Hematopoietic multipotent progenitor cell treated with erythropoietin and hydrocortisone succinate and interleukin-3 and kit ligand, for 4 days (in vitro differentiated cells): ENCODE measurements at regions not wholly inside any gene's neighbourhood (a gene's known extent, or its start where the extent isn't known, plus 50 kb on each side); places are given as distances from the start of the nearest gene placed in this dataset.

Source experiments
- DNase-seq: peaks from one replicate; pipeline ENCODE4 v3.0.0-alpha.2; 2015

- no peak for DNase-seq
Measured at GRCh38 chr5:158340608-158341007, 481.7 kb upstream of the CLINT1 start.

GRCh38 chr5:158326256-158326655 is 467.3 kb upstream of the CLINT1 start:
- DNase-seq = no peak

- no peak for DNase-seq
Measured at GRCh38 chr5:158324236-158324635, 465.3 kb upstream of the CLINT1 start.

GRCh38 chr5:158322620-158323019 is 463.7 kb upstream of the CLINT1 start:
- DNase-seq = no peak

- DNase-seq = no peak
Measured at GRCh38 chr5:158320934-158321333, 462.0 kb upstream of the CLINT1 start.

GRCh38 chr5:158320178-158320674 is 461.3 kb upstream of the CLINT1 start:
- DNase-seq = no peak

GRCh38 chr5:158317507-158317906 is 458.6 kb upstream of the CLINT1 start:
- no peak for DNase-seq

- no peak for DNase-seq
Measured at GRCh38 chr5:158313733-158314464, 455.0 kb upstream of the CLINT1 start.

GRCh38 chr5:158313027-158313732 is 454.2 kb upstream of the CLINT1 start:
- DNase-seq = no peak

- no peak for DNase-seq
Measured at GRCh38 chr5:158309088-158309807, 450.3 kb upstream of the CLINT1 start.

- no peak for DNase-seq
Measured at GRCh38 chr5:158308429-158309025, 449.6 kb upstream of the CLINT1 start.

GRCh38 chr5:158305861-158306260 is 446.9 kb upstream of the CLINT1 start:
- DNase-seq = no peak

- no peak for DNase-seq
Measured at GRCh38 chr5:158304607-158305006, 445.7 kb upstream of the CLINT1 start.

GRCh38 chr5:158303883-158304282 is 444.9 kb upstream of the CLINT1 start:
- no peak for DNase-seq

GRCh38 chr5:158303275-158303674 is 444.3 kb upstream of the CLINT1 start:
- no peak for DNase-seq

GRCh38 chr5:158302029-158302428 is 443.1 kb upstream of the CLINT1 start:
- DNase-seq = no peak

- no peak for DNase-seq
Measured at GRCh38 chr5:158301186-158301585, 442.2 kb upstream of the CLINT1 start.

GRCh38 chr5:158300256-158300655 is 441.3 kb upstream of the CLINT1 start:
- DNase-seq = no peak

GRCh38 chr5:158297002-158297527 is 438.1 kb upstream of the CLINT1 start:
- DNase-seq = no peak

GRCh38 chr5:158294701-158295100 is 435.8 kb upstream of the CLINT1 start:
- DNase-seq = no peak

GRCh38 chr5:158292981-158293380 is 434.0 kb upstream of the CLINT1 start:
- no peak for DNase-seq

- no peak for DNase-seq
Measured at GRCh38 chr5:158289967-158290366, 431.0 kb upstream of the CLINT1 start.

GRCh38 chr5:158288272-158288657 is 429.3 kb upstream of the CLINT1 start:
- no peak for DNase-seq
